GM21786 (cell line): ENCODE measurements at regions not wholly inside any gene's neighbourhood (a gene's known extent, or its start where the extent isn't known, plus 50 kb on each side); places are given as distances from the start of the nearest gene placed in this dataset.
"Not testable (repeated sequence)": the region's sequence is repeated elsewhere in the genome, so short reads cannot be mapped to it uniquely, and the experiment has no call there.

ENCODE experiments used
- ATAC-seq: cut with Tn5 transposase; IDR thresholded peaks from one replicate; pipeline ENCODE4 v1.9.1; 2021; ENCODE audit not compliant: unreplicated experiment

GRCh38 chr7:115363916-115364315 lies 442.0 kb downstream of the MDFIC start:
- ATAC-seq, result no peak

GRCh38 chr7:115359955-115360354 lies 438.1 kb downstream of the MDFIC start:
- no peak for ATAC-seq

GRCh38 chr7:115359119-115359518 lies 437.2 kb downstream of the MDFIC start:
- ATAC-seq, result no peak

GRCh38 chr7:115357703-115357999 lies 435.8 kb downstream of the MDFIC start:
- ATAC-seq, result no peak

GRCh38 chr7:115356999-115357702 lies 435.3 kb downstream of the MDFIC start:
- ATAC-seq, result no peak

GRCh38 chr7:115356139-115356746 lies 434.3 kb downstream of the MDFIC start:
- no peak for ATAC-seq

GRCh38 chr7:115354925-115355324 lies 433.0 kb downstream of the MDFIC start:
- ATAC-seq, result no peak

- no peak for ATAC-seq
Observed at GRCh38 chr7:115352375-115352774, 430.5 kb downstream of the MDFIC start.

GRCh38 chr7:115350764-115351163 lies 428.9 kb downstream of the MDFIC start:
- no peak for ATAC-seq

GRCh38 chr7:115349635-115350034 lies 427.7 kb downstream of the MDFIC start:
- no peak for ATAC-seq

GRCh38 chr7:115346685-115347084 lies 424.8 kb downstream of the MDFIC start:
- no peak for ATAC-seq

GRCh38 chr7:115340828-115341227 lies 418.9 kb downstream of the MDFIC start:
- ATAC-seq, result no peak

GRCh38 chr7:115338016-115338415 lies 416.1 kb downstream of the MDFIC start:
- no peak for ATAC-seq

GRCh38 chr7:115332691-115333090 lies 410.8 kb downstream of the MDFIC start:
- ATAC-seq, result no peak

GRCh38 chr7:115329006-115329405 lies 407.1 kb downstream of the MDFIC start:
- ATAC-seq, result no peak

- ATAC-seq, result no peak
Observed at GRCh38 chr7:115328018-115328417, 406.1 kb downstream of the MDFIC start.

- ATAC-seq, result no peak
Observed at GRCh38 chr7:115327326-115327725, 405.4 kb downstream of the MDFIC start.

GRCh38 chr7:115319541-115319940 lies 397.6 kb downstream of the MDFIC start:
- no peak for ATAC-seq

GRCh38 chr7:115310316-115310715 lies 388.4 kb downstream of the MDFIC start:
- not testable (repeated sequence) for ATAC-seq

GRCh38 chr7:115306586-115306985 lies 384.7 kb downstream of the MDFIC start:
- ATAC-seq, result no peak

- no peak for ATAC-seq
Observed at GRCh38 chr7:115300231-115300870, 378.5 kb downstream of the MDFIC start.

- ATAC-seq, result no peak
Observed at GRCh38 chr7:115299397-115300037, 377.6 kb downstream of the MDFIC start.
